ENCODE measurements at regions not wholly inside any gene's neighbourhood (a gene's known extent, or its start where the extent isn't known, plus 50 kb on each side); places are given as distances from the start of the nearest gene placed in this dataset.

DNA sequence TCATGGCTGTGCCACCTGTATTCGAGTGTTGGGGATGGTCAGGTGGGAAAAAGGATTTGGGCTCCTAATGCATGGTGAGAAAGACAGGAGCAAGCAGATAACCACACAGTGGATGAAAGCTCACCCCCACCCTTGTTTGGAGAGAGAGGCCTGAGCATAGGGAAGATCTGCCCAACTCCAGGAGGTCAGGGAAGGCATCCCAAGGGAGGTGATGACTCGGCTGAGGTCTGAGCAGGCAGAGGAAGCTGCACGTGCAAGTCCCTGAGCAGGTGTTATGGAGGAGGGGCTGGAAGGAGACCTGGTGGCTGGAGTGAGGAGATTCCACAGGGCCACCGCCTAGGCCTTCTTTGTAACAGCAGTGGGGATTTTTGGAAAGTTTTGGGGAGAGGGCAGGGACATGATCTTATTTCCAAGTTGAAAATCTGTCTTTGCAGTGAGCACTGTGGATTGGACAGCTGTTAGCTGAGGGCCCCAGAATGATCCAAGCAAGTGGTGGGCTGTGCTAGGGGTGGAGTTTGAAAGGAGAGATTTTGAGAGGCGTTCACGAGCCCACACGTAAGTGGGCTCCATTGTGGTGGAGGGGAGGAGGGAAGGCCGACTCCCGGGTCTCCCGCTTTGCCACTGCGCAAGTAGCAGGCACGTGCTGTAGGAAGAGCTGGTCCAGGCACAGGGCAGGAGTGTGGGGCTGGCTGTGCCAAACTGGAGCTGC, 228.5 kb downstream of the GLI2 start:
- no peaks in the 10 kb centered on the region for H3K36me3 ChIP-seq
- WGBS, 3 donors: 63 to 74% (median 73%) methylated on average over 12 of the region's 12 CpGs
- no peak for DNase-seq
- no peaks in the 10 kb centered on the region for H3K4me1 ChIP-seq (ENCODE audit: insufficient read depth)
- H3K27me3 ChIP-seq: no peaks in the 10 kb centered on the region
- TF ChIP-seq CTCF (IDR thresholded peaks at IDR 0.05) (no peak), POLR2A (IDR thresholded peaks at IDR 0.05) (no peak), EP300 (IDR thresholded peaks at IDR 0.05) (no peak)
- H3K9me3 ChIP-seq: no peaks in the 10 kb centered on the region
- H3K27ac ChIP-seq: no peak overlapping the region
- no peak overlapping the region for H3K4me3 ChIP-seq
- intact Hi-C loops (cut with DNase I): no loop called here

- intact Hi-C loops (cut with DNase I): no loop called here
- DNase-seq: no peak
- 79 to 89% (median 87%) methylated on average over 2 of the region's 2 CpGs for WGBS, 3 donors
- no peaks in the 10 kb centered on the region for H3K9me3 ChIP-seq
- no peak for TF ChIP-seq POLR2A (IDR thresholded peaks at IDR 0.05)
- TF ChIP-seq EP300 (IDR thresholded peaks at IDR 0.05): no peak
- TF ChIP-seq CTCF (IDR thresholded peaks at IDR 0.05): no peak
- H3K4me1 ChIP-seq (ENCODE audit: insufficient read depth): no peaks in the 10 kb centered on the region
- no peaks in the 10 kb centered on the region for H3K27me3 ChIP-seq
- H3K36me3 ChIP-seq: no peaks in the 10 kb centered on the region
- no peak overlapping the region for H3K27ac ChIP-seq
- H3K4me3 ChIP-seq: no peak overlapping the region
Observed at GRCh38 chr2:120964819-120965218, 229.2 kb downstream of the GLI2 start.

DNA sequence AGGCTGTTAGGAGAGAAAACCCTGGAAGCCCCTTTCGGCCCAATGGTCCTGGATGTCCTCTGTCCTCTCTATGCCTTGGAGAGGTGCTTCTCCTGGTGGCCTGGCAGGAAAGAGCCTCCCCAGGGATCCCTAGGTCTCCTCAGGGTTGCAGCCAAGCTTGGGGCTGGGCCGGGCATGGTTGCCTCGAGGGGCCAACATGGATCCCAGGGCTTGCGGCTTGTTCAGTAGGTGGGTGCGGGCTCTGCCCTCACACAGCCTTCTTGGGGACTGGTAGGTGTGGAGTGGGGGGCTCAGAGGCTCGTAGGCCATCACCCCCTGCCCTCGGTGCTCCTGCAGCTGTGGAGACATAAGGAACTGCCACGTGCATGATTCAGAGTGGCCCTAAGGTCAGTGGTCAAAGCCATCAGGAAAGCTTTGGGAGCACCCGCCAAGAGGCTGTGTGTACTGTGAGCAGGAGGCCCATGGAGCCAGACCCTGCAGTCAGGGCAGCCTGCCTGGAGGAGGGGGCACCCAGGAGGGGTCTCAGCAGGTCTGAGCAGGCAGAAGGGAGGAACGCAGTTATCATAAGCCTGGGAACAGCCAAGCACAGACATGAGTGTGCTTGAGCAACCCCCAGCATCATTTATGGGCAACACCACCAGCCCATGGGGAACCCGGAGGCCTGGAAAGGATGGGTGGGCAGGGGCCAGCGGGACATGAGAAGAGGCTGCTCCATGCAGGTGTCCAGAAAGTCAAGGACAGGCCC, 231.0 kb downstream of the GLI2 start:
- 90 to 92% (median 91%) methylated on average over 12 of the region's 12 CpGs for WGBS, 3 donors
- DNase-seq: no peak
- no peaks in the 10 kb centered on the region for H3K9me3 ChIP-seq
- intact Hi-C loops (cut with DNase I): no loop called here
- H3K27me3 ChIP-seq: no peaks in the 10 kb centered on the region
- no peak overlapping the region for H3K4me3 ChIP-seq
- no peaks in the 10 kb centered on the region for H3K4me1 ChIP-seq (ENCODE audit: insufficient read depth)
- TF ChIP-seq CTCF (IDR thresholded peaks at IDR 0.05) (no peak), EP300 (IDR thresholded peaks at IDR 0.05) (no peak), POLR2A (IDR thresholded peaks at IDR 0.05) (no peak)
- H3K36me3 ChIP-seq: no peaks in the 10 kb centered on the region
- no peak overlapping the region for H3K27ac ChIP-seq

- no peak for DNase-seq
- Histone ChIP-seq H3K27me3 (no peaks in the 10 kb centered on the region), H3K36me3 (no peaks in the 10 kb centered on the region), H3K4me3 (no peak overlapping the region), H3K9me3 (no peaks in the 10 kb centered on the region), H3K4me1 (ENCODE audit: insufficient read depth) (no peaks in the 10 kb centered on the region), H3K27ac (no peak overlapping the region)
- 91 to 92% (median 92%) methylated on average over 30 of the region's 30 CpGs for WGBS, 3 donors
- no peak for TF ChIP-seq CTCF (IDR thresholded peaks at IDR 0.05)
- TF ChIP-seq EP300 (IDR thresholded peaks at IDR 0.05): no peak
- no peak for TF ChIP-seq POLR2A (IDR thresholded peaks at IDR 0.05)
- intact Hi-C loops (cut with DNase I): no loop called here
Observed at GRCh38 chr2:120968307-120969015, 232.8 kb downstream of the GLI2 start.

Measured in ovary (tissue), 7 donors.